HUES48 (cell line): ENCODE measurements at regions not wholly inside any gene's neighbourhood (a gene's known extent, or its start where the extent isn't known, plus 50 kb on each side); places are given as distances from the start of the nearest gene placed in this dataset.

ENCODE experiments used
- H3K27ac ChIP-seq: one replicate; pipeline ENCODE4 v1.7.0; 2013; ENCODE audit warnings: low read depth, low read length, inconsistent platforms
- H3K27me3 ChIP-seq: 2 replicates; pipeline ENCODE4 v1.6.1; 2013; ENCODE audit warnings: mild to moderate bottlenecking, low read length; ENCODE audit not compliant: control insufficient read depth, insufficient read depth
- H3K36me3 ChIP-seq: 2 replicates; pipeline ENCODE4 v1.6.1; 2013; ENCODE audit warnings: low read length; ENCODE audit not compliant: control insufficient read depth, insufficient read depth
- H3K4me1 ChIP-seq: 2 replicates; pipeline ENCODE4 v1.6.1; 2013; ENCODE audit warnings: mild to moderate bottlenecking, low read length; ENCODE audit not compliant: control insufficient read depth, insufficient read depth
- H3K4me3 ChIP-seq: 2 replicates; pipeline ENCODE4 v1.5.1; 2013; ENCODE audit warnings: mild to moderate bottlenecking, low read depth, low read length
- H3K9ac ChIP-seq: 2 replicates; pipeline ENCODE4 v1.6.1; 2013; ENCODE audit warnings: mild to moderate bottlenecking, low read depth, low read length, moderate library complexity
- H3K9me3 ChIP-seq: 2 replicates; pipeline ENCODE4 v1.6.1; 2013; ENCODE audit warnings: low read length; ENCODE audit not compliant: control insufficient read depth, insufficient read depth

GRCh38 chr1:31502253-31502652, 74.1 kb upstream of the TINAGL1 start:
- Histone ChIP-seq H3K4me3 (no peak overlapping the region), H3K9me3 (no peaks in the 10 kb centered on the region), H3K9ac (no peak overlapping the region), H3K27me3 (0 out of 2 replicates have a peak, but pooled peaks cover 4% of the 10 kb centered on the region), H3K36me3 (no peaks in the 10 kb centered on the region), H3K4me1 (peaks cover 18% of the 10 kb centered on the region), H3K27ac (no peak overlapping the region)

DNA sequence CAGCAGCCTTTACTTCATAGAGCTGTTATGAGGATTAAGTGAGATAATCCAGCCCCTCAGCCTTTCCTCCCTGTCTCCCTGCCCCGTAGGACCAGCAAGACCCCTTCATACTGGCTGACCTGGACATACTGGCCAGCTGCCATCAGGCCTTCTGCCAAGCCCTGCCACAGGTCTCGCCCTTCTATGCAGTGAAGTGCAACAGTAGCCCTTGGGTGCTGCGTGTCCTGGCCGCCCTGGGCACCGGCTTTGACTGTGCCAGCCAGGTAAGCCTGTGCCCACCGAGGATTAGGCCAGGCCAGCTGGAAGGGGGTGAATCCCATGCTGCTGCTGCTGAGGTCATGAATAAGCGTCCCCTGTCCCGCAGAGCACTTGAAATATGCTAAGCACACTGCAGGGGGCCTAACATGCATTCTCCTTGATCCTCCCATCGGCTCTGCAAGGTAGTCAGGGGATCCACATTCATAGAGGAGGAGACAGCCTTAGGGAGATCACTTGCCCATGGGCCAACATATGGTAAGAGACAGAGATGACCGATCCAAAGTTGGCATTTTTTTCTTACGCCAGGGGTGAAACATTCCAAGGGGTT, 73.3 kb upstream of the TINAGL1 start:
- peak overlapping the region; percentile 39 for H3K4me3 ChIP-seq
- peaks cover 18% of the 10 kb centered on the region for H3K4me1 ChIP-seq
- no peak overlapping the region for H3K9ac ChIP-seq

GRCh38 chr1:31503570-31503969, 72.7 kb upstream of the TINAGL1 start:
- H3K36me3 ChIP-seq, result no peaks in the 10 kb centered on the region
- H3K4me3 ChIP-seq, result peak overlapping the region; percentile 39
- peak overlapping the region; percentile 54 for H3K27ac ChIP-seq
- 0 out of 2 replicates have a peak, but pooled peaks cover 4% of the 10 kb centered on the region for H3K27me3 ChIP-seq
- no peak overlapping the region for H3K9ac ChIP-seq
- no peaks in the 10 kb centered on the region for H3K9me3 ChIP-seq
- peaks cover 18% of the 10 kb centered on the region for H3K4me1 ChIP-seq

More for the DNA sequence above, 73.3 kb upstream of the TINAGL1 start:
- H3K27me3 ChIP-seq, result 0 out of 2 replicates have a peak, but pooled peaks cover 4% of the 10 kb centered on the region
- H3K27ac ChIP-seq, result peak overlapping the region; percentile 54
- H3K36me3 ChIP-seq, result no peaks in the 10 kb centered on the region
- no peaks in the 10 kb centered on the region for H3K9me3 ChIP-seq

GRCh38 chr1:31504001-31504400, 72.3 kb upstream of the TINAGL1 start:
- Histone ChIP-seq H3K4me1 (peaks cover 18% of the 10 kb centered on the region), H3K9ac (no peak overlapping the region), H3K4me3 (no peak overlapping the region), H3K36me3 (no peaks in the 10 kb centered on the region), H3K27me3 (0 out of 2 replicates have a peak, but pooled peaks cover 4% of the 10 kb centered on the region), H3K27ac (no peak overlapping the region), H3K9me3 (no peaks in the 10 kb centered on the region)

- Histone ChIP-seq H3K9ac (no peak overlapping the region), H3K9me3 (no peaks in the 10 kb centered on the region), H3K36me3 (no peaks in the 10 kb centered on the region), H3K27me3 (0 out of 2 replicates have a peak, but pooled peaks cover 4% of the 10 kb centered on the region), H3K4me3 (no peak overlapping the region), H3K4me1 (peaks cover 18% of the 10 kb centered on the region), H3K27ac (no peak overlapping the region)
Observed at GRCh38 chr1:31505911-31506497, 70.3 kb upstream of the TINAGL1 start.

- Histone ChIP-seq H3K27ac (no peak overlapping the region), H3K4me3 (no peak overlapping the region), H3K4me1 (peaks cover 18% of the 10 kb centered on the region), H3K27me3 (no peaks in the 10 kb centered on the region), H3K36me3 (no peaks in the 10 kb centered on the region), H3K9me3 (no peaks in the 10 kb centered on the region), H3K9ac (no peak overlapping the region)
Observed at GRCh38 chr1:31507221-31507620, 69.1 kb upstream of the TINAGL1 start.

GRCh38 chr1:31507676-31508530, 68.4 kb upstream of the TINAGL1 start:
- Histone ChIP-seq H3K9me3 (no peaks in the 10 kb centered on the region), H3K4me3 (no peak overlapping the region), H3K27ac (no peak overlapping the region), H3K27me3 (no peaks in the 10 kb centered on the region), H3K9ac (no peak overlapping the region), H3K4me1 (peaks cover 13% of the 10 kb centered on the region), H3K36me3 (no peaks in the 10 kb centered on the region)

- Histone ChIP-seq H3K36me3 (no peaks in the 10 kb centered on the region), H3K4me1 (no peaks in the 10 kb centered on the region), H3K9me3 (no peaks in the 10 kb centered on the region), H3K27ac (no peak overlapping the region), H3K4me3 (no peak overlapping the region), H3K9ac (no peak overlapping the region), H3K27me3 (no peaks in the 10 kb centered on the region)
Observed at GRCh38 chr1:31509124-31510072, 66.9 kb upstream of the TINAGL1 start.

- no peaks in the 10 kb centered on the region for H3K9me3 ChIP-seq
- H3K9ac ChIP-seq, result no peak overlapping the region
- no peaks in the 10 kb centered on the region for H3K36me3 ChIP-seq
- H3K4me1 ChIP-seq, result no peaks in the 10 kb centered on the region
- no peaks in the 10 kb centered on the region for H3K27me3 ChIP-seq
- no peak overlapping the region for H3K27ac ChIP-seq
- no peak overlapping the region for H3K4me3 ChIP-seq
Observed at GRCh38 chr1:31510304-31510703, 66.0 kb upstream of the TINAGL1 start.
